RWPE2 (cell line): ENCODE measurements at regions not wholly inside any gene's neighbourhood (a gene's known extent, or its start where the extent isn't known, plus 50 kb on each side); places are given as distances from the start of the nearest gene placed in this dataset.

Experiments
- ATAC-seq: fragments of 200-7000 bp; cut with Tn5 transposase; 3 replicates; pipeline ENCODE4 v1.9.1; 2021; ENCODE audit warnings: low read depth
- DNase-seq: peaks from one replicate; pipeline ENCODE4 v3.0.0-alpha.2; 2020; ENCODE audit warnings: low spot score
- H3K27ac ChIP-seq: fragments of 450-650 bp; 2 replicates; pipeline ENCODE4 v1.5.1; 2017; ENCODE audit warnings: mild to moderate bottlenecking; ENCODE audit not compliant: poor library complexity, severe bottlenecking
- H3K27me3 ChIP-seq: fragments of 250-450 bp; sonication (Bioruptor Pico); 2 replicates; pipeline ENCODE4 v1.5.1; 2021; ENCODE audit warnings: mild to moderate bottlenecking, moderate library complexity; ENCODE audit not compliant: insufficient read depth, poor library complexity, severe bottlenecking
- H3K36me3 ChIP-seq: fragments of 250-450 bp; sonication (Bioruptor Pico); 2 replicates; pipeline ENCODE4 v1.5.1; 2020; ENCODE audit warnings: low read depth, mild to moderate bottlenecking, moderate library complexity
- H3K4me1 ChIP-seq: fragments of 250-450 bp; sonication (Bioruptor Pico); 2 replicates; pipeline ENCODE4 v1.5.1; 2021; ENCODE audit warnings: mild to moderate bottlenecking, moderate library complexity; ENCODE audit not compliant: insufficient read depth, poor library complexity, severe bottlenecking
- H3K4me3 ChIP-seq: fragments of 250-450 bp; sonication (Bioruptor Pico); 2 replicates; pipeline ENCODE4 v1.5.1; 2021; ENCODE audit warnings: mild to moderate bottlenecking, moderate library complexity; ENCODE audit not compliant: severe bottlenecking
- H3K9me3 ChIP-seq: fragments of 250-450 bp; sonication (Bioruptor Pico); 2 replicates; pipeline ENCODE4 v1.5.1; 2021; ENCODE audit warnings: mild to moderate bottlenecking, moderate library complexity; ENCODE audit not compliant: severe bottlenecking
- TF ChIP-seq, protein P1 (sequence below): fragments of 450-650 bp; IDR thresholded peaks from one replicate; pipeline ENCODE4 v1.5.1; 2017; ENCODE audit warnings: mild to moderate bottlenecking, moderate library complexity; ENCODE audit not compliant: poor library complexity, severe bottlenecking

DNA sequence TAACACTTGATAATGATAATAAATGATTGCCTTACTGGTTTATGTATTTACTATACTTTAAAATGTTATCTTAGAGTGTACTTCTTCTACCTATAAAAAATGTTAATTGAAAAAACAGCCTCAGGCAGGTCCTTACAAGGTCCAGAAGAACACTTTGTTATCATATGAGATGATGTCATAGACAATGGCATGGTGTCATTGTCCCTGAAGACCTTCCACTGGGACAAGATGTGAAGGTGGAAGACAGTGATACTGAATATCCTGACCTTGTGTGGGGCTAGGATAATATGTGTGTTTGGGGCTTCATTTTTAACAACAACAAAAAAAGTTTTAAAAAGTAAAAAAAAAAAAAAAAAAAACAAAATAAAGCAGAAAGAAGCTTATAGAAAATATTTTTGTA, 342.2 kb upstream of the KYNU start:
- Histone ChIP-seq H3K4me3 (no peak overlapping the region), H3K4me1 (no peaks in the 10 kb centered on the region), H3K36me3 (no peaks in the 10 kb centered on the region), H3K9me3 (no peaks in the 10 kb centered on the region), H3K27ac (no peak overlapping the region), H3K27me3 (no peaks in the 10 kb centered on the region)
- DNase-seq = no peak
- no peak for ATAC-seq
- TF ChIP-seq, protein P1, sequence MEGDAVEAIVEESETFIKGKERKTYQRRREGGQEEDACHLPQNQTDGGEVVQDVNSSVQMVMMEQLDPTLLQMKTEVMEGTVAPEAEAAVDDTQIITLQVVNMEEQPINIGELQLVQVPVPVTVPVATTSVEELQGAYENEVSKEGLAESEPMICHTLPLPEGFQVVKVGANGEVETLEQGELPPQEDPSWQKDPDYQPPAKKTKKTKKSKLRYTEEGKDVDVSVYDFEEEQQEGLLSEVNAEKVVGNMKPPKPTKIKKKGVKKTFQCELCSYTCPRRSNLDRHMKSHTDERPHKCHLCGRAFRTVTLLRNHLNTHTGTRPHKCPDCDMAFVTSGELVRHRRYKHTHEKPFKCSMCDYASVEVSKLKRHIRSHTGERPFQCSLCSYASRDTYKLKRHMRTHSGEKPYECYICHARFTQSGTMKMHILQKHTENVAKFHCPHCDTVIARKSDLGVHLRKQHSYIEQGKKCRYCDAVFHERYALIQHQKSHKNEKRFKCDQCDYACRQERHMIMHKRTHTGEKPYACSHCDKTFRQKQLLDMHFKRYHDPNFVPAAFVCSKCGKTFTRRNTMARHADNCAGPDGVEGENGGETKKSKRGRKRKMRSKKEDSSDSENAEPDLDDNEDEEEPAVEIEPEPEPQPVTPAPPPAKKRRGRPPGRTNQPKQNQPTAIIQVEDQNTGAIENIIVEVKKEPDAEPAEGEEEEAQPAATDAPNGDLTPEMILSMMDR = no peak

DNA sequence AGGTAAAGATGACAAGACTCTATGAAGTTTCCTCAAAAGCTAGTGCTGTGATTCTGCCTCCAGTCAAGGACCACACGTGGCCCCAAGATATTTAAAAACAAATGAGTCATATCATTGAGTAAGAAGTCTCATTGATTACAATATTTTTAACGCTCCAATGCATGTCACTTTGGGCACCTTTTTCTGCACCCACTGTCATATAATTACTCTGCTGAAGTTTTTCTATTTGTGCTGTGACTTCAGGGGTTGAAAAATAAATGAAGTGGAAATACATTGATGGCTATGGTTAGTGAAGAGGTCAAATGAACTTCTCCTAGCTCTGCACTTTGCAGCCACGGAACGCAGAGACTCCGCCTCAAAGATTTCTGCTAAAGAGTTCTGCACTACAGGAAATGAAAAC, 344.3 kb upstream of the KYNU start:
- no peak for ATAC-seq
- Histone ChIP-seq H3K36me3 (no peaks in the 10 kb centered on the region), H3K27ac (no peak overlapping the region), H3K4me1 (no peaks in the 10 kb centered on the region), H3K9me3 (no peaks in the 10 kb centered on the region), H3K4me3 (no peak overlapping the region), H3K27me3 (no peaks in the 10 kb centered on the region)
- DNase-seq = no peak
- TF ChIP-seq, protein P1 = no peak

- H3K27ac ChIP-seq = no peak overlapping the region
- ATAC-seq (no peak; the same call in 2 of the 3 replicates), DNase-seq (no peak)
- no peaks in the 10 kb centered on the region for H3K36me3 ChIP-seq
- H3K4me1 ChIP-seq = no peaks in the 10 kb centered on the region
- TF ChIP-seq, protein P1 = no peak
- H3K27me3 ChIP-seq = no peaks in the 10 kb centered on the region
- H3K4me3 ChIP-seq = no peak overlapping the region
- H3K9me3 ChIP-seq = no peaks in the 10 kb centered on the region
Observed at GRCh38 chr2:142531377-142531776, 346.1 kb upstream of the KYNU start.

DNA sequence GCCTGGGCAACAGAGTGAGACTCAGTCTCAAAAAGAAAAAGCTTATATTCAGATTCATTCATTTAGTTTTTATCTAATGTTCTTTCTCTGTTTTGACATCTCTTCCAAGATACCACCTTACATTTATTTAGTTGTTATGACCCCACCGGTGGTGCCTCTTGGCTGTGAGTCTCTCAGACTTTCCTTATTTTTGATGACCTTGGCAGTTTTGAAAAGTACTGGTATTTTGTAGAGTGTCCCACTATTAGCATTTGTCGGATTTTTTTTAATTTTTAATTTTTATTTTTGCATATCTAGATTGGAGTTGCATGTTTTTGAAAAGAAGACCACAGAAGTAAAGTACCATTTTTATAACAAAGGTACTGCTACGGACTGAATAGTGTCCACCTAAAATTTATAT, 351.7 kb upstream of the KYNU start:
- H3K36me3 ChIP-seq = no peaks in the 10 kb centered on the region
- H3K4me3 ChIP-seq = no peak overlapping the region
- no peak for DNase-seq
- no peaks in the 10 kb centered on the region for H3K4me1 ChIP-seq
- TF ChIP-seq, protein P1 = no peak
- H3K9me3 ChIP-seq = no peaks in the 10 kb centered on the region
- no peak for ATAC-seq
- peaks cover 6% of the 10 kb centered on the region for H3K27me3 ChIP-seq
- no peak overlapping the region for H3K27ac ChIP-seq

GRCh38 chr2:142521492-142521891, 356.0 kb upstream of the KYNU start:
- H3K4me3 ChIP-seq = no peak overlapping the region
- no peak for DNase-seq
- no peak for ATAC-seq
- TF ChIP-seq, protein P1 = no peak
- H3K4me1 ChIP-seq = no peaks in the 10 kb centered on the region
- H3K36me3 ChIP-seq = no peaks in the 10 kb centered on the region
- no peaks in the 10 kb centered on the region for H3K9me3 ChIP-seq
- peaks cover 6% of the 10 kb centered on the region for H3K27me3 ChIP-seq
- H3K27ac ChIP-seq = no peak overlapping the region
